IMR-90 (cell line): ENCODE measurements at regions not wholly inside any gene's neighbourhood (a gene's known extent, or its start where the extent isn't known, plus 50 kb on each side); places are given as distances from the start of the nearest gene placed in this dataset.

Source experiments
- ATAC-seq: fragments of 200-7000 bp; cut with Tn5 transposase; 2 replicates; pipeline ENCODE4 v1.9.1; 2020; ENCODE audit warnings: low read depth, mild to moderate bottlenecking, moderate library complexity
- BruUV-seq: library from RNA; stranded (reverse); fragments of 400-500 nt; replicated peaks from 2 replicates; lab custom pipeline; 2021; lab: Mats Ljungman, UMichigan
- CTCF ChIA-PET: fragments of 300-600 bp; formaldehyde crosslinking; extraction: SDS; loops from one replicate; lab custom pipeline; 2021; ENCODE audit warnings: antibody characterized with exemption; lab: Yijun Ruan, JAX
- POLR2A ChIA-PET: fragments of 300-600 bp; sonication (Branson Sonifier 250); formaldehyde crosslinking; loops from one replicate; lab custom pipeline; 2022; ENCODE audit warnings: antibody characterized with exemption; ENCODE audit not compliant: unreplicated experiment; lab: Charles Lee
- DNase-seq: peaks from one replicate; pipeline ENCODE4 v3.0.0; 2013
- H2AFZ ChIP-seq: replicated peaks from 2 replicates; pipeline ENCODE3; 2013; ENCODE audit warnings: low read length, mild to moderate bottlenecking; ENCODE audit not compliant: poor library complexity
- H2AK5ac ChIP-seq: 2 replicates; pipeline ENCODE4 v1.6.1; 2013; ENCODE audit warnings: low read depth, low read length, inconsistent platforms
- H2AK9ac ChIP-seq: replicated peaks from 2 replicates; pipeline ENCODE3; 2013; ENCODE audit warnings: mild to moderate bottlenecking, low read depth, low read length, moderate library complexity; ENCODE audit not compliant: poor library complexity
- H2BK120ac ChIP-seq: 2 replicates; pipeline ENCODE4 v1.6.1; 2013; ENCODE audit warnings: low read depth, low read length, inconsistent platforms
- H2BK15ac ChIP-seq: 3 replicates; pipeline ENCODE4 v1.6.1; 2013; ENCODE audit warnings: low read depth, low read length, inconsistent platforms
- H2BK20ac ChIP-seq: 2 replicates; pipeline ENCODE4 v1.6.1; 2013; ENCODE audit warnings: low read depth, mild to moderate bottlenecking, inconsistent platforms, low read length, moderate library complexity
- H2BK5ac ChIP-seq: 2 replicates; pipeline ENCODE4 v1.6.1; 2013; ENCODE audit warnings: mild to moderate bottlenecking, low read depth, low read length, inconsistent platforms; ENCODE audit not compliant: poor library complexity, severe bottlenecking
- H3K14ac ChIP-seq: replicated peaks from 2 replicates; pipeline ENCODE4 v1.6.1; 2013; ENCODE audit warnings: low read depth, low read length, inconsistent platforms
- H3K18ac ChIP-seq: 2 replicates; pipeline ENCODE4 v1.6.1; 2013; ENCODE audit warnings: low read depth, low read length, control low read depth
- H3K23ac ChIP-seq: 2 replicates; pipeline ENCODE4 v1.6.1; 2013; ENCODE audit warnings: low read depth, low read length, inconsistent platforms
- H3K27ac ChIP-seq: 2 replicates; pipeline ENCODE4 v1.5.1; 2013; ENCODE audit warnings: mild to moderate bottlenecking, control low read depth, low read length; ENCODE audit not compliant: insufficient read depth
- H3K27me3 ChIP-seq: 2 replicates; pipeline ENCODE4 v1.6.1; 2013; ENCODE audit warnings: low read length; ENCODE audit not compliant: control insufficient read depth, insufficient read depth
- H3K36me3 ChIP-seq: 2 replicates; pipeline ENCODE4 v1.6.1; 2013; ENCODE audit warnings: low read length, mixed read lengths; ENCODE audit not compliant: control insufficient read depth, insufficient read depth
- H3K4ac ChIP-seq: 2 replicates; pipeline ENCODE4 v1.6.1; 2013; ENCODE audit warnings: low read depth, low read length, inconsistent platforms
- H3K4me1 ChIP-seq: 2 replicates; pipeline ENCODE4 v1.6.1; 2013; ENCODE audit warnings: low read length, mixed read lengths; ENCODE audit not compliant: control insufficient read depth, insufficient read depth
- H3K4me2 ChIP-seq: 2 replicates; pipeline ENCODE4 v1.6.1; 2013; ENCODE audit warnings: low read depth, mild to moderate bottlenecking, control low read depth, low read length, moderate library complexity
- H3K4me3 ChIP-seq: 2 replicates; pipeline ENCODE4 v1.5.1; 2013; ENCODE audit warnings: low read depth, mild to moderate bottlenecking, control low read depth, low read length, moderate library complexity; ENCODE audit not compliant: insufficient read depth
- H3K56ac ChIP-seq: 2 replicates; pipeline ENCODE4 v1.6.1; 2013; ENCODE audit warnings: low read length, inconsistent platforms; ENCODE audit not compliant: insufficient read depth; ENCODE audit errors: extremely low read depth
- H3K79me1 ChIP-seq, 2 experiments: 2 replicates each; pipeline ENCODE4 v1.6.1; 2013; ENCODE audit warnings: low read length in 2 of 2, inconsistent platforms in 1 of 2, low read depth in 1 of 2
- H3K9ac ChIP-seq: 2 replicates; pipeline ENCODE4 v1.6.1; 2013; ENCODE audit warnings: low read depth, low read length, control low read depth
- H3K9me1 ChIP-seq: 2 replicates; pipeline ENCODE4 v1.6.1; 2013; ENCODE audit warnings: low read length, inconsistent platforms; ENCODE audit not compliant: insufficient read depth
- H3K9me3 ChIP-seq: 2 replicates; pipeline ENCODE4 v1.6.1; 2013; ENCODE audit warnings: low read length; ENCODE audit not compliant: control insufficient read depth, insufficient read depth
- H4K20me1 ChIP-seq: 2 replicates; pipeline ENCODE4 v1.6.1; 2013; ENCODE audit warnings: low read length, inconsistent platforms; ENCODE audit not compliant: insufficient read depth
- H4K5ac ChIP-seq: 2 replicates; pipeline ENCODE4 v1.6.1; 2013; ENCODE audit warnings: mild to moderate bottlenecking, low read depth, low read length, control low read depth
- H4K8ac ChIP-seq, 2 experiments: 2 replicates each; pipeline ENCODE4 v1.6.1; 2013; ENCODE audit warnings: low read depth in 2 of 2, low read length in 2 of 2, control low read depth in 1 of 2, inconsistent platforms in 1 of 2
- H4K91ac ChIP-seq: 2 replicates; pipeline ENCODE4 v1.6.1; 2013; ENCODE audit warnings: low read depth, low read length, inconsistent platforms; ENCODE audit not compliant: insufficient read depth
- CEBPB ChIP-seq: IDR thresholded peaks from 2 replicates; pipeline ENCODE4 v1.6.1; 2012; ENCODE audit warnings: low read depth, low read length, improper control_type of control experiment
- MAFK ChIP-seq: IDR thresholded peaks from 2 replicates; pipeline ENCODE4 v1.6.1; 2012; ENCODE audit warnings: low read depth, low read length, improper control_type of control experiment
- MAZ ChIP-seq: IDR thresholded peaks from 2 replicates; pipeline ENCODE4 v1.6.1; 2012; ENCODE audit warnings: low read depth, mild to moderate bottlenecking, low read length, improper control_type of control experiment, moderate library complexity, borderline replicate concordance
- MXI1 ChIP-seq: IDR thresholded peaks from 2 replicates; pipeline ENCODE4 v1.6.1; 2012; ENCODE audit warnings: low read depth, mild to moderate bottlenecking, low read length, moderate library complexity, borderline replicate concordance
- POLR2A ChIP-seq: IDR thresholded peaks from 2 replicates; pipeline ENCODE4 v1.6.1; 2012; ENCODE audit warnings: mild to moderate bottlenecking, low read depth, low read length
- RAD21 ChIP-seq: IDR thresholded peaks from 2 replicates; pipeline ENCODE4 v1.6.1; 2012; ENCODE audit warnings: low read length, improper control_type of control experiment
- WGBS, 2 experiments: methylation state at CpG; one replicate each; pipeline versions ENCODE4 v1.1.5 to v1.1.7; 2013; ENCODE audit warnings: missing lambda C conversion rate in 2 of 2; ENCODE audit not compliant: insufficient read length in 1 of 2; ENCODE audit errors: extremely low coverage in 2 of 2; 5-methylcytosine and 5-hydroxymethylcytosine counted together
- dilution Hi-C: fragments of 300-500 bp; cut with HindIII; formaldehyde crosslinking; loops from one replicate; pipeline ENCODE4 v1.14.3; 2018; ENCODE audit warnings: low sequenced_read_pairs; ENCODE audit not compliant: unreplicated experiment
- in situ Hi-C: fragments of 300-500 bp; cut with MboI; formaldehyde crosslinking; loops from 3 replicates; pipeline ENCODE4 v1.14.3; 2019; ENCODE audit warnings: low sequenced_read_pairs, inconsistent platforms, mixed read lengths
- intact Hi-C: fragments of 100-400 bp; cut with micrococcal nuclease; formaldehyde crosslinking; loops from 2 replicates; pipeline ENCODE4 v1.10.0; 2022

DNA sequence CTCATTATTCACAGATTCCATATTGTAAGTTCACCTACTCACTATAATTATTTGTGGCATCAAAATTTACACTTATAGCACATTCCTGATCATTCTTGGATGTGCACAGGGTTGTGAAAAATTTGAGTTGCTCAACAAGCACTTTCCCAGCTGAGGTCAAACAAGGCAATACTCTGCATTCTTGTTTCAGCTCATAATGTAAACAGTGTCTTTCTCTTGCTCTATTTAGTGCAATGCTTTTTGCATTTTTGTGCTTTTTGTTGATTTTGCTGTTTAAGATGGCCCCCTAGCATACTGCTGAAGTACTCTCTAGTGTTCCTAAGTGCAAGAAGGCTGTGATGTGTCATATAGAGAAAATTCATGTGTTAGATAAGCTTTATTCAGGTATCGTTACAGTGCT, 66.7 kb upstream of the TNIK start:
- no peaks in the 10 kb centered on the region for H3K79me1 ChIP-seq
- POLR2A ChIA-PET, result interaction anchor here (0.5 kb wide), 1 partner anchor 65 kb away, joined by 14 read pairs; no protein-coding TSS in a partner anchor
- no peak overlapping the region for H2BK15ac ChIP-seq
- H3K14ac ChIP-seq, result peak overlapping the region; percentile 90; the same call in 1 of the 2 replicates
- H3K27me3 ChIP-seq, result no peaks in the 10 kb centered on the region
- no peak overlapping the region for H4K8ac ChIP-seq
- peaks cover 3% of the 10 kb centered on the region; the same call in 1 of the 2 replicates for H3K9me1 ChIP-seq
- H3K4ac ChIP-seq, result peak overlapping the region; percentile 85; the same call in 1 of the 2 replicates
- H3K18ac ChIP-seq, result peak overlapping the region; percentile 97; the same call in 1 of the 2 replicates
- no CpG with 5 or more reads among the region's 1 CpG for WGBS, 2 experiments
- DNase-seq, result peak; percentile 87
- no peak overlapping the region for H3K4me3 ChIP-seq
- ATAC-seq, result peak; percentile 80
- H4K91ac ChIP-seq, result no peak overlapping the region
- H3K23ac ChIP-seq, result no peak overlapping the region
- peak overlapping the region; percentile 58; the same call in 1 of the 2 replicates for H3K4me2 ChIP-seq
- 0 out of 2 replicates have a peak overlapping the region, but pooled peaks have one; percentile 68 for H3K56ac ChIP-seq
- no peaks in the 10 kb centered on the region for H3K9me3 ChIP-seq
- H2BK20ac ChIP-seq, result peak overlapping the region; percentile 97; the same call in 1 of the 2 replicates
- H2AFZ ChIP-seq, result no peak overlapping the region
- no peak overlapping the region for H2AK9ac ChIP-seq
- CTCF ChIA-PET, result interaction anchor here (0.6 to 1.5 kb wide), 4 partner anchors 9 to 340 kb away, joined by 3 to 5 read pairs (median 4); no protein-coding TSS in a partner anchor
- H3K4me1 ChIP-seq, result peaks cover 23% of the 10 kb centered on the region
- peak overlapping the region; percentile 88 for H2BK5ac ChIP-seq
- no peaks in the 10 kb centered on the region for H4K20me1 ChIP-seq
- intact Hi-C loops, result no loop called here
- H3K27ac ChIP-seq, result peak overlapping the region; percentile 84; the same call in 1 of the 2 replicates
- BruUV-seq, result no TSS peak
- TF ChIP-seq CEBPB (peak; percentile 94), MXI1 (no peak), MAFK (no peak), POLR2A (no peak), RAD21 (peak; percentile 15; the same call in 1 of the 2 replicates), MAZ (no peak)
- in situ Hi-C loops, result no loop called here
- no peak overlapping the region for H2AK5ac ChIP-seq
- H2BK120ac ChIP-seq, result peak overlapping the region; percentile 94
- no peak overlapping the region for H3K9ac ChIP-seq
- no peak overlapping the region for H4K5ac ChIP-seq
- no peaks in the 10 kb centered on the region for H3K36me3 ChIP-seq
- dilution Hi-C loops, result no loop called here
